Fibroblast of lung (primary cell): ENCODE measurements at regions not wholly inside any gene's neighbourhood (a gene's known extent, or its start where the extent isn't known, plus 50 kb on each side); places are given as distances from the start of the nearest gene placed in this dataset.
"Not testable (repeated sequence)": the region's sequence is repeated elsewhere in the genome, so short reads cannot be mapped to it uniquely, and the experiment has no call there.

Experiments used
- EZH2 ChIP-seq: IDR thresholded peaks from 2 replicates; pipeline ENCODE4 v1.5.1; 2012; ENCODE audit warnings: low read length, control low read depth, mild to moderate bottlenecking; ENCODE audit errors: missing control alignments
- TF ChIP-seq, protein P1 (sequence below), 2 donors: IDR thresholded peaks in 1 of 2; conservative IDR thresholded peaks in 1 of 2; 1 replicate in 1 of 2; 2 replicates in 1 of 2; pipeline ENCODE4 v1.5.1; 2011 to 2012; ENCODE audit warnings: low read length in 2 of 2, control low read depth in 1 of 2, inconsistent platforms in 1 of 2, low read depth in 1 of 2, mild to moderate bottlenecking in 1 of 2

GRCh38 chr7:24629958-24630357, 56.7 kb downstream of the PALS2 start:
- not testable (repeated sequence) for TF ChIP-seq EZH2
- TF ChIP-seq, protein P1, sequence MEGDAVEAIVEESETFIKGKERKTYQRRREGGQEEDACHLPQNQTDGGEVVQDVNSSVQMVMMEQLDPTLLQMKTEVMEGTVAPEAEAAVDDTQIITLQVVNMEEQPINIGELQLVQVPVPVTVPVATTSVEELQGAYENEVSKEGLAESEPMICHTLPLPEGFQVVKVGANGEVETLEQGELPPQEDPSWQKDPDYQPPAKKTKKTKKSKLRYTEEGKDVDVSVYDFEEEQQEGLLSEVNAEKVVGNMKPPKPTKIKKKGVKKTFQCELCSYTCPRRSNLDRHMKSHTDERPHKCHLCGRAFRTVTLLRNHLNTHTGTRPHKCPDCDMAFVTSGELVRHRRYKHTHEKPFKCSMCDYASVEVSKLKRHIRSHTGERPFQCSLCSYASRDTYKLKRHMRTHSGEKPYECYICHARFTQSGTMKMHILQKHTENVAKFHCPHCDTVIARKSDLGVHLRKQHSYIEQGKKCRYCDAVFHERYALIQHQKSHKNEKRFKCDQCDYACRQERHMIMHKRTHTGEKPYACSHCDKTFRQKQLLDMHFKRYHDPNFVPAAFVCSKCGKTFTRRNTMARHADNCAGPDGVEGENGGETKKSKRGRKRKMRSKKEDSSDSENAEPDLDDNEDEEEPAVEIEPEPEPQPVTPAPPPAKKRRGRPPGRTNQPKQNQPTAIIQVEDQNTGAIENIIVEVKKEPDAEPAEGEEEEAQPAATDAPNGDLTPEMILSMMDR (conservative IDR thresholded peaks at IDR 0.05 in 1 of 2, IDR thresholded peaks at IDR 0.05 in 1 of 2; ENCODE audit: low read depth in 1 of 2, low read length in 2 of 2): not testable (repeated sequence)
